ENCODE measurements at regions not wholly inside any gene's neighbourhood (a gene's known extent, or its start where the extent isn't known, plus 50 kb on each side); places are given as distances from the start of the nearest gene placed in this dataset.

DNA sequence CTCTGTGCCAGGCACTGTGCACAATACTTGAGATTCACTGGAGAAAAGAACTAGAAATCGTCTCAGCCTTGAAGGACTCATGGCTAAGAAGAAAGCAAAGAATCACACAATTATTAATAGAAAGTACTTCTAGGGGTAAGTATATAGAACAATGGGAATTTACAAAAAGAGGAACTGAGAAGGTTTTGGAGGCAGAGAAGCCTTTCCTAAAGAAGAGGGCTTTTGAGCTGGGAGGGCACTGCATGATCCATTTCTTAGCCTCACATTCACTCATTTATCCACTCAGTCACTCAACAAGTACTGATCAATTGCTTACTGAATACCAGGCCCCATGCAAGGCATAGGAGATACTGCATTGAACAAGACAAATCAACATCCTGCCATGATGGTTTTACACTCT is 113.5 kb downstream of the TMEM114 start:
- no peaks in the 10 kb centered on the region for H3K4me1 ChIP-seq
- no peak for DNase-seq
- no peaks in the 10 kb centered on the region for H3K36me3 ChIP-seq
- H3K27ac ChIP-seq = no peak overlapping the region
- H3K9me3 ChIP-seq = no peaks in the 10 kb centered on the region
- no peak overlapping the region for H3K4me3 ChIP-seq
- TF ChIP-seq, protein P1, sequence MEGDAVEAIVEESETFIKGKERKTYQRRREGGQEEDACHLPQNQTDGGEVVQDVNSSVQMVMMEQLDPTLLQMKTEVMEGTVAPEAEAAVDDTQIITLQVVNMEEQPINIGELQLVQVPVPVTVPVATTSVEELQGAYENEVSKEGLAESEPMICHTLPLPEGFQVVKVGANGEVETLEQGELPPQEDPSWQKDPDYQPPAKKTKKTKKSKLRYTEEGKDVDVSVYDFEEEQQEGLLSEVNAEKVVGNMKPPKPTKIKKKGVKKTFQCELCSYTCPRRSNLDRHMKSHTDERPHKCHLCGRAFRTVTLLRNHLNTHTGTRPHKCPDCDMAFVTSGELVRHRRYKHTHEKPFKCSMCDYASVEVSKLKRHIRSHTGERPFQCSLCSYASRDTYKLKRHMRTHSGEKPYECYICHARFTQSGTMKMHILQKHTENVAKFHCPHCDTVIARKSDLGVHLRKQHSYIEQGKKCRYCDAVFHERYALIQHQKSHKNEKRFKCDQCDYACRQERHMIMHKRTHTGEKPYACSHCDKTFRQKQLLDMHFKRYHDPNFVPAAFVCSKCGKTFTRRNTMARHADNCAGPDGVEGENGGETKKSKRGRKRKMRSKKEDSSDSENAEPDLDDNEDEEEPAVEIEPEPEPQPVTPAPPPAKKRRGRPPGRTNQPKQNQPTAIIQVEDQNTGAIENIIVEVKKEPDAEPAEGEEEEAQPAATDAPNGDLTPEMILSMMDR (IDR thresholded peaks at IDR 0.05) = no peak
- no peaks in the 10 kb centered on the region for H3K27me3 ChIP-seq
- ATAC-seq = no peak
- intact Hi-C loops (cut with DNase I) = no loop called here

DNA sequence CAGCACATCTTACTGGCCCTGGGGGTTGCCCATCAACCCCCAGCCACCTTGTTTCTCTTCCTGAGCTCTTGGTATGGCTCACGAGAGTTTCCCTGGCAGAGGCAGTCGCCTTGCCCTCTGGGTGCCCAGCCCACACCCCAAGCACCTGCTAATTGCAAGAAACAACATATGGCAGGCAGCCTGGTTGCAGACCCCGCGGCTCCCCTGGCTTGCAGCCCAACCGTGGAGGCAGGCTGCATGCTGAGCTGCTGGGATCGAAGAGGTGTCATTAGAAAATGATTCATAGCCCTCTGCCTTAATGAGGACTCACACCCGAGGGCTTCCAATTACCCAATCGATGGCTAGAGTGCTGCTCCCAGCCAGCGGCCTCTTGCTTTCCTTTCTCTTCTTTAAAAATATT is 115.7 kb downstream of the TMEM114 start:
- DNase-seq = no peak
- no peak for ATAC-seq
- H3K36me3 ChIP-seq = no peaks in the 10 kb centered on the region
- H3K27ac ChIP-seq = no peak overlapping the region
- TF ChIP-seq, protein P1 (IDR thresholded peaks at IDR 0.05) = no peak
- intact Hi-C loops (cut with DNase I) = no loop called here
- H3K4me3 ChIP-seq = no peak overlapping the region
- no peaks in the 10 kb centered on the region for H3K9me3 ChIP-seq
- no peaks in the 10 kb centered on the region for H3K4me1 ChIP-seq
- H3K27me3 ChIP-seq = no peaks in the 10 kb centered on the region

DNA sequence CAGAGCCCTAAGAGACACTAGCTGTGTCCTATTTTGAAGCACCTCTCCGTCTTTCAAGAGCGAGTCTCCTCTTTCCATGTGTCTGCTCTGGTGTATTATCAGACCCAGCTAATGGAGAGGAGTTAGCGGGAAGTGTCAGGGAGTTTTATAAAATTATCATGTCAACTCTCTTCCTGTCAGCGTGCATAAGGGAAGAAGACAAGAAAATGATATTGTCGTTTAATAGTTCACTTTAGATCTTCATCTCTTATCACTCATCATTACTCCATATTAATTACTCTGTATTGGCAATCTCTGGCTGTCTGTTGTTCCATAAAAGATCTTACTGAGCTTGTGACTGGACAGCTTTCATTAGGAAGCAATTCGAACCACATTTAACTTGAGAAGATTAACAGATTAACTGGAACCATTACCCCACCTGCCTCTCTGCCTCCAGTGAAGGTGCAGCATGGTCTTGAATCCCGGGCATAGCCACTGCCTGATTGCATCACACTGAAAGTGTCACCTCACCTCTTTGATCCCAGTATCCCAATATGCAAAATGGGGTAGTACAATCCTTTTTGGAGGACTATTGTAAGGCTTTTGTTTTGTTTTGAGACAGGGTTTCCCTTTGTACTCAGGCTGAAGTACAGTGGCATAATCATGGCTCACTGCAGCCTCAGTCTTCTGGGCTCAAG is 121.1 kb downstream of the TMEM114 start:
- Histone ChIP-seq H3K4me1 (no peaks in the 10 kb centered on the region), H3K4me3 (no peak overlapping the region)

DNA sequence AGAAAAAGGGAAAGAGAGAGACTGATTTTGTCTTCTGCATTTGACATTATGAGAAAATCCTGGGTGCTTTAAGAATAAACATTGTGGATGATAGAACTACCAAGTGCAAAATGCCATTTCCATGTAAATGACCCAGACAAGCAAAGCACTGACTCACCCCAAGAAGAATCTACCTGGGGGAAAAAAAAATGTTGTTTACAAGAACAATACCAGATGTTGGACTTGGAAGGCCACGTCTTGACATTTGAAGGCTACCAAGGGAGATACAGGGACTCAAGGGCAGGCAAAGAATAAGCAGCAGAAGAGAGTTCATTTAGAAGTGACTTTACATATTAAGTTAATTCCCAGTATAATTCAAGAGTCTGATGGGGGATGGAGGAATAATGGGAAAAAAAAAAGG is 125.3 kb downstream of the TMEM114 start:
- no peak overlapping the region for H3K27ac ChIP-seq
- TF ChIP-seq, protein P1 (IDR thresholded peaks at IDR 0.05) = no peak
- intact Hi-C loops (cut with DNase I) = no loop called here
- H3K4me1 ChIP-seq = no peaks in the 10 kb centered on the region
- H3K36me3 ChIP-seq = no peaks in the 10 kb centered on the region
- no peak overlapping the region for H3K4me3 ChIP-seq
- DNase-seq (no peak), ATAC-seq (no peak)
- H3K9me3 ChIP-seq = no peaks in the 10 kb centered on the region
- no peaks in the 10 kb centered on the region for H3K27me3 ChIP-seq

More for the DNA sequence above, 121.1 kb downstream of the TMEM114 start:
- Histone ChIP-seq H3K27me3 (no peaks in the 10 kb centered on the region), H3K36me3 (no peaks in the 10 kb centered on the region), H3K9me3 (no peaks in the 10 kb centered on the region), H3K27ac (no peak overlapping the region)
- DNase-seq (no peak), ATAC-seq (no peak)
- TF ChIP-seq, protein P1 (IDR thresholded peaks at IDR 0.05) = no peak
- intact Hi-C loops (cut with DNase I) = no loop called here

DNA sequence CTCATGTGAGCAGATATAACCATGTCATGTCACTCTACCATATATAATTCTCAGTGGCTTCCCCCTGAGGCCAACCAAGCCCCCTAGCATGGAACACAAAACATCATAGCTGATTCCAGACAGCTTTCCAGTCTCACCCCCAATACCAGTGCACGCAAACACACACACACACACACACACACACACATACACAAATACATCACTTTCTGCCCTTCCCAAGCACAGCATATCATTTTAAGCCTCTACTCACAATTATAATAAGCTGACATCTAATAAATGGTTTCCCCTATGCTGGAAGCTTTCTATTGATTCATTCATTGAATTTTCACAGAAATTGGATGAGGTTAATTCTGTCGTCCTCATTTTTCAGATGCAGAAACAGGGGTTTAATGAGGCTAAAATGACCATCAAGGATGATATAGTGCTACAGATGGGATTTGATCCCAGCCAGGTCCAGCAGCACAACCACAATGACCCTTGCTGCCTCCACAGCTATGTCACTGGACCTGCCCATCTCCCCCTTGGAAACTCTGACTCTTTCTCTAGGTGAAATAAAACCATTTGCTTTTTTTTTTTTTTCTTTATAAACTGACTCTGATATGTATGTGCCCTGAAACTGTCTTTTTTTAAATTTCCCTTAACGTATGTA is 131.1 kb downstream of the TMEM114 start:
- Histone ChIP-seq H3K27ac (no peak overlapping the region), H3K9me3 (peaks cover 5% of the 10 kb centered on the region), H3K36me3 (no peaks in the 10 kb centered on the region), H3K4me3 (no peak overlapping the region), H3K4me1 (no peaks in the 10 kb centered on the region), H3K27me3 (no peaks in the 10 kb centered on the region)
- ATAC-seq = no peak
- TF ChIP-seq, protein P1 (IDR thresholded peaks at IDR 0.05) = no peak
- intact Hi-C loops (cut with DNase I) = no loop called here
- DNase-seq = no peak

Measured in upper lobe of right lung (tissue), 1 donor.